GM15510 (cell line): ENCODE measurements at regions not wholly inside any gene's neighbourhood (a gene's known extent, or its start where the extent isn't known, plus 50 kb on each side); places are given as distances from the start of the nearest gene placed in this dataset.

Experiments
- POLR2A ChIP-seq: IDR thresholded peaks from 3 replicates; pipeline ENCODE4 v1.6.1; 2011; ENCODE audit warnings: borderline replicate concordance; ENCODE audit not compliant: insufficient read length; ENCODE audit errors: extremely low read depth

- no peak for TF ChIP-seq POLR2A
These were observed 232.7 kb upstream of the TNRC6C start for GRCh38 chr17:77725846-77726245.

GRCh38 chr17:77726549-77727006 is 231.9 kb upstream of the TNRC6C start:
- TF ChIP-seq POLR2A = no peak

DNA sequence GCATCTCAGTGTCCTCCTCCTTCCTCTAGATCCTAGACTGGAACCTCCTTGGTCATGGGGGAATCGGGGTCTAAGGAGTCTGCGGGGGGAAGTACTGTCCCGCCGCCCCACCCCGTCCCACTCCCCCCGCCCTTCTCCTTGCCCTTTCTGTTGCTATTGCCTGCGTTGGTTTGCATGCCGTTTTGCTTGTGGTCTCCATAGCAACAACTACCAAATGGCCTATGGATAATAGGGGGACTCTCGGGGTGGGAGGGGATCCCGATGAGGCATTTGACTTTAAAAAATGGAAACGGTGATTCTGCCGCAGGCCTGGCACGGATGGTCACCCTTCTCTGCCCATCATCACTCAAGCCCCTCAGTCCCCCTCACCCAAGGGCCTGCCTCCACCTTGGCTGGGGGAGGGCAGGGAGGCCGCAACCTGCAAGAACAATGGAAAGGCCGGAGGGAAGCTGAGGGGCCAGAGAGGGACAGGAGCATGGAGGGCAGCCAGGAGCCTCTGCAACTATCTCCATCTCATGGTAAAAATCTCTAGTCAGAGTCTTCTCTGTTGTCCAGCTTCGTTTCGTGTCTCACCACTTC is 231.4 kb upstream of the TNRC6C start:
- no peak for TF ChIP-seq POLR2A

- TF ChIP-seq POLR2A = no peak
These were observed 230.1 kb upstream of the TNRC6C start for GRCh38 chr17:77728474-77728795.

DNA sequence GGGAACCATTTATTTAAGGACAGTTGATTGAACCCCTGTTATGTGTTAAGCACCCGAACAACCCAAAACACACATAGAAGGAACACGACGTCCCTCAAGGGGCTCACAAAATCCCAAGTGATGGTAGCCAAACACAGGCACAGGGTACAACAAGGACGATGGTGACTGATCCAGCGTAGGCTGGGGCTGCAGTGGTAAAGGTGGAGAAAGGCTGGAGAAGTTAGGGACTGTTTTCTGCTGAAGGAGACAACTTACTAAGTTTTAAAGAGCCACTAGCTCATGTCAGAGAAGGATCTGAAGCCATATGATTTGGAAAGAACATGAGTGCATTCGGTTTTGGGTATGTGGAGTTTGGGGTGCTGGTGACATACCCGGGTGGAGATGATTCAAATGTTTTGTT is 229.6 kb upstream of the TNRC6C start:
- TF ChIP-seq POLR2A = no peak

GRCh38 chr17:77729587-77729986 is 228.9 kb upstream of the TNRC6C start:
- no peak for TF ChIP-seq POLR2A

DNA sequence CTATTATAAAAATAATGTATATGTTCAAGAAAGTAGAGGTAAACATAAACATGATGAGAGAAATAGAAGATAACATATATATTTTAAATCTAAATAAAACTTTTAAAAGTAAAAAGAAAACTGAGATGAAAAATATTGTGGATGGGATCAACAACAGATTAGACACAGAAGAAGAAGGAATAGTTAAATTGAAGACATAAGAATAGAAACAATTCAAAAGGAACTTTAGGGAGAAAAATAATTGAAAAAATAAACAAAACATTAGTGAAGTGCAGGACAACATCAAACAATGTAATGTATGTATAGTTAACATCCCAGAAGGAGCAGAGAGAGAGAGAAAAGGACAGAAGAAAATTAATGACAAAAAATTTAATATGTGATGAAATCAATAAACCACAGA is 228.1 kb upstream of the TNRC6C start:
- TF ChIP-seq POLR2A = no peak

DNA sequence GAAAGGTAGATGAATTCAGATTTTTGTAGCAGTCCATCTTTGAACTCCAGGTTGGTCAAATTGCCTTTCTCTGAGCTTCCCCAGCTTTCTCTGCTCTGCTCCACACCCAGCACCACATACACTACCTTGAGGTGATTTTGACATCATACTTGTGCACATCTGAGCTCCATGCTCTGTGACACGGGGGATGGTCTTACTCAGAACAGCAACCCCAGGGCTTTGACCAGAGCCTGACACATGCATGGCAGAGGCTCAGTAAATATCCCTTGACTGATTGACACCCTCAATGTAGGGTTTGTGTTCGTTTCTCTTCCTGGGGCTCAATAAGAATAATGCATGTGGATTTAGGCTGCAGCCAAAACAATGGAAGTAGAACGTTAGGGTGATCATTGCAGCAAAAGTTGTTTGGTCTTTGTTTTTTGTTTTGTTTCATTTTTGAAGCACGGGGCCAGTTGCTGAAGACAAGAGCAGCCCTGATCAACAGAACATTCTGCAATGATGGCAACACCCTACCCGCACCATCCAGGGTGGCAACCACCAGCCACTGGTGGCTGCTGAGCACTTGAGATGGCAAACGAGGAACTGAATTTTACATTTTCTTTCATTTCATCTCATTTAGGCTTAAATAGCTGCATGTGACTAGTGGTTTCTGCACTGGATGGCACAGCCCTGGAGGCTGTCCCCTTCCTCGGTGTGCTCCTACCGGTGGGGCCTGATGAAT is 224.8 kb upstream of the TNRC6C start:
- no peak for TF ChIP-seq POLR2A

DNA sequence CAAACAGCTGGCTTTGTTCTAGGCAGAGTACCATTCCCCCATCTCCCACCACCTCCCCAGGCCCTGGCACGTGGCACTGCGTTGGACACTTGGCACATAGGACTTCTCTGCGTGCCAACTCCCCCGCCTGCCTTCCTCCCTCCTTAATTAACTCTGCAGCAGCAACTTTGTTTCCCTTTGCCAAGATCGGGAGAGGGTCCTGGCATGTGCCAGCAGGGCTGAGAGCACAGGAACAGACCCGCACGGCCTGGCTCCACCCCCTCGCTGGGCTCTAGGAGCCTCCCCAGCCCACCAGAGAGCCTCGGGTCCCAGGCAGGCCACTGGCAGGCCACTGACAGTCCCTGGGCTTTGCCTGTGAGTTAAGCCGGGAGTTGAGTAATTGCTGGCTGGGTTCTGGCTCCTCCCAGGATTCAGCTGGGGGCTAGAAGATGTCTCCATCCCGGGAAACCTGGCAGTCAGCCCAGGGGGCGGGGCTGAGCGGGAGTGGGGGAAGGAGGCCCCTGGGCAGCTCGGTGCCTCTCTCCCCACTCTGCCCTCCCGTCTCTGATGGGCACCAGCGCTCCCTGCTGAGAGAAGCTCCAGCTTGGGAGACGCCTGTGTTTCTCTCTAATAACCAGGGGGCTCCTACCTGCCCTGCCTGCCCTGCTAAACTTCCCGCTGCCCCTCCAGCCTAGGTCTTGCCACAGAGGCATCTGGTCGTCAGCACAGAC is 224.0 kb upstream of the TNRC6C start:
- TF ChIP-seq POLR2A = no peak

- TF ChIP-seq POLR2A = no peak
These were observed 223.4 kb upstream of the TNRC6C start for GRCh38 chr17:77735081-77735565.

DNA sequence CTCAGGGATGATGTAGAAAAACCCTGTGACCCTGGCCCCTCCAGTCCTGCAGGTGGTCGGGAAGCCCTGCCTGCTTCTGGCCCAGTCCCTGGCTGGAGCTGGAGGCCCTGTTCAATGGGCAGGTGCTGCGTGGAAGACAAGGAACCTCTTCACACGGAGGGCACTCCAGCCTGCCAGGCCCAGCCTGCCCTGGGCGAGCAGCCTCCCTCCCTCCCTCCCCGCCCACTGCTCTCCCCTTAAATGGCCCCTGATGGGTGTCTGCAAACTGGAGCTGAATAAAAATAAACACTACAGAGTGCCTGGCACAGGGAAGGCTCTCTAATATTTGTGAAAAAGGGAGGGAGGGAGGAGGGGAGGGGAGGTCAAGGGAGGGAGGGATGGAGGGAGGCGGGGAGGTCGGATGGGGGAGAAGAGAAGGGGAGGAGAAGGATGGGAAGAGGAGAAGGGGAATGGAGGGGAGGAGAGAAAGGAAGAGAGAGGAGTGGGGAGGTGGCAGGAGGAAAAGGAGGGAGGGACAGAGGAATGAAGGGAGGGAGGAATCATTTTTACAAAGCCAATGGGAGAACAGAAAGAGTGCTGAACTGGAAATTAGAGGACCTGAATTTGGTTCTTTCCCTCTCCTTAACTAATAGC is 222.8 kb upstream of the TNRC6C start:
- no peak for TF ChIP-seq POLR2A

DNA sequence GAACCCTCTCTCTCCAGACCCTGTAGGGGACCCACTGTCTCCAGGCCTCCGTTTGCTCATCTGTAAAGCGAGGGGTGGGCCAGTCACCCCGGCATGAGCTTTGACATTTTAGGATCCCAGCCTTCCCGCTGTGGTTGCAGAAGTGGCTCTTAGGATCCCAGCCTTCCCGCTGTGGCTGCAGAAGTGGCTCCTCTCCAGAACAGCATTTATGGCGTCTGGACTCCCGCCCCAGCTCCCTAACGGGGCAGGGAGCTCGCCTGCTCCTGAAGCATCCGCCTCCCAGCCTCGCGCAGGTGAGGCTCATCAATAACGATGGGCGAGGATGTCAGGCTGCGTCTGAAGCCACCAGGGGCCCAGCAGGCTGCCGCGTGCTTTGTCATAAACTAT is 222.3 kb upstream of the TNRC6C start:
- TF ChIP-seq POLR2A = no peak

GRCh38 chr17:77736721-77737120 is 221.8 kb upstream of the TNRC6C start:
- TF ChIP-seq POLR2A = no peak

DNA sequence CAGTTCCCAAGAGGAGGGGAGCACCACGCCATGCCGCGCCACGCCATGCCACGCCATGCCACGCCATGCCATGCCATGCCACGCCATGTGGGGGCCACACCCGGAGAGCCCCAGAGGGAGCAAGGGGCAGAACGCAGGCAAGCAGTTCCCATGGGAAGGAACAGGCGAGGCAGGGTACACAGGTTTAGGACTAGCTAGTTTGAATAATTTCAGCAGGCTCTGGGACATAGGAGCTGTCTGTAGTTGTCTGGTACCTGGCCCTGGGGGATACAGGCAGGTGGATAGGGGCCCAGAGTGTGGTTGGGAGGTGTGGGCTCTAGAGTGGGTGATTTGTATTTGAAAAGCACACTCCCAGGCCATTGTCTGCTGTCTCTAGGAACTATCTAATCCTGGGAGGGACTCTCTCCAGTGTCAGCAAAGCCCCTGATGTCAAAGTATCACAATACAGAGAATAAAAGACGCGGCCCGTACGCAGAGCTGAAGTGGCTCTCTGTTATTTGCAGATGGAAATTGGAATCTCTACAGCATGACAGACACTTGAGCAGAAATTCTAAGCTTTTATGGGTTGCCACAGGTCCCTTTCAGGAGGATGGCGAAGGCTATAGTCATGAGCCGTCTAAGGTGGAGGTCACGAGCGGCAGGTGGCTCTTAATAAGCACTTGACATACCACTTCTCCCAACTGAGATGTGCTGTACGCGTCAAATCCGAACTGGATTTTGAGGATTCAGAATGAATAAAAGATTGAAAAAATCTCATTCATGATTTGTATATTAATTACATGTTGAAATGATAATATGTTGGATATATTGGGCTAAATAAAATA is 220.8 kb upstream of the TNRC6C start:
- TF ChIP-seq POLR2A = no peak
